Activated CD8-positive, alpha-beta memory T cell treated with anti-CD3 and anti-CD28 coated beads for 36 hours (primary cell): ENCODE measurements at regions not wholly inside any gene's neighbourhood (a gene's known extent, or its start where the extent isn't known, plus 50 kb on each side); places are given as distances from the start of the nearest gene placed in this dataset.
"Not testable (repeated sequence)": the region's sequence is repeated elsewhere in the genome, so short reads cannot be mapped to it uniquely, and the experiment has no call there.

Experiments used
- CTCF ChIA-PET: fragments of 350-600 bp; sonication (Branson Sonifier 250); formaldehyde crosslinking; loops from one replicate; lab custom pipeline; 2021; ENCODE audit warnings: antibody characterized with exemption; lab: Charles Lee
- POLR2A ChIA-PET: fragments of 350-600 bp; sonication (Branson Sonifier 250); formaldehyde crosslinking; loops from one replicate; lab custom pipeline; 2021; ENCODE audit warnings: antibody characterized with exemption; lab: Charles Lee

GRCh38 chr2:212726403-212726802, 187.8 kb upstream of the ERBB4 start:
- ChIA-PET POLR2A (no interaction called here), CTCF (no interaction called here)

GRCh38 chr2:212725180-212725579, 186.6 kb upstream of the ERBB4 start:
- ChIA-PET CTCF (no interaction called here), POLR2A (no interaction called here)

- CTCF ChIA-PET: no interaction called here
- POLR2A ChIA-PET: no interaction called here
These were observed 184.6 kb upstream of the ERBB4 start for GRCh38 chr2:212723226-212723625.

GRCh38 chr2:212722046-212722445, 183.4 kb upstream of the ERBB4 start:
- ChIA-PET POLR2A (no interaction called here), CTCF (no interaction called here)

GRCh38 chr2:212721026-212721451, 182.4 kb upstream of the ERBB4 start:
- POLR2A ChIA-PET: no interaction called here
- CTCF ChIA-PET: no interaction called here

GRCh38 chr2:212715411-212715810, 176.8 kb upstream of the ERBB4 start:
- CTCF ChIA-PET, POLR2A ChIA-PET: not testable (repeated sequence)

GRCh38 chr2:212713681-212714080, 175.1 kb upstream of the ERBB4 start:
- CTCF ChIA-PET: no interaction called here
- POLR2A ChIA-PET: interaction anchor here (0.6 kb wide), 1 partner anchor 31 kb away, joined by 3 read pairs; no protein-coding TSS in a partner anchor

GRCh38 chr2:212712991-212713390, 174.4 kb upstream of the ERBB4 start:
- CTCF ChIA-PET: no interaction called here
- POLR2A ChIA-PET: no interaction called here

- CTCF ChIA-PET: no interaction called here
These were observed 173.9 kb upstream of the ERBB4 start for GRCh38 chr2:212712466-212712865.

GRCh38 chr2:212711856-212712255, 173.3 kb upstream of the ERBB4 start:
- ChIA-PET CTCF (no interaction called here), POLR2A (no interaction called here)

More at GRCh38 chr2:212712466-212712865, 173.9 kb upstream of the ERBB4 start:
- POLR2A ChIA-PET: no interaction called here

GRCh38 chr2:212709280-212709679, 170.7 kb upstream of the ERBB4 start:
- ChIA-PET POLR2A (no interaction called here), CTCF (no interaction called here)

- POLR2A ChIA-PET: no interaction called here
- CTCF ChIA-PET: no interaction called here
These were observed 169.8 kb upstream of the ERBB4 start for GRCh38 chr2:212708355-212708754.

GRCh38 chr2:212695426-212695825, 156.8 kb upstream of the ERBB4 start:
- ChIA-PET POLR2A (no interaction called here), CTCF (no interaction called here)

- CTCF ChIA-PET: no interaction called here
- POLR2A ChIA-PET: no interaction called here
These were observed 155.8 kb upstream of the ERBB4 start for GRCh38 chr2:212694398-212694797.

GRCh38 chr2:212692466-212692865, 153.9 kb upstream of the ERBB4 start:
- ChIA-PET CTCF (no interaction called here), POLR2A (no interaction called here)

- ChIA-PET POLR2A (no interaction called here), CTCF (no interaction called here)
These were observed 147.8 kb upstream of the ERBB4 start for GRCh38 chr2:212686285-212686895.

GRCh38 chr2:212683346-212684097, 144.9 kb upstream of the ERBB4 start:
- POLR2A ChIA-PET: no interaction called here
- CTCF ChIA-PET: no interaction called here

GRCh38 chr2:212682937-212683336, 144.3 kb upstream of the ERBB4 start:
- POLR2A ChIA-PET: no interaction called here
- CTCF ChIA-PET: no interaction called here

GRCh38 chr2:212677466-212677865, 138.9 kb upstream of the ERBB4 start:
- ChIA-PET POLR2A (no interaction called here), CTCF (no interaction called here)

GRCh38 chr2:212672186-212672585, 133.6 kb upstream of the ERBB4 start:
- ChIA-PET CTCF (no interaction called here), POLR2A (no interaction called here)

- POLR2A ChIA-PET: no interaction called here
These were observed 131.2 kb upstream of the ERBB4 start for GRCh38 chr2:212669761-212670160.

More at GRCh38 chr2:212669761-212670160, 131.2 kb upstream of the ERBB4 start:
- CTCF ChIA-PET: no interaction called here
